Femur (tissue), 1 donor: ENCODE measurements at regions not wholly inside any gene's neighbourhood (a gene's known extent, or its start where the extent isn't known, plus 50 kb on each side); places are given as distances from the start of the nearest gene placed in this dataset.

Source experiments
- DNase-seq: peaks from one replicate; pipeline ENCODE4 v3.0.0-alpha.2; 2017

GRCh38 chr18:76252880-76253279, 242.2 kb downstream of the ZNF516 start:
- DNase-seq, result no peak

GRCh38 chr18:76252139-76252538, 242.9 kb downstream of the ZNF516 start:
- no peak for DNase-seq

DNA sequence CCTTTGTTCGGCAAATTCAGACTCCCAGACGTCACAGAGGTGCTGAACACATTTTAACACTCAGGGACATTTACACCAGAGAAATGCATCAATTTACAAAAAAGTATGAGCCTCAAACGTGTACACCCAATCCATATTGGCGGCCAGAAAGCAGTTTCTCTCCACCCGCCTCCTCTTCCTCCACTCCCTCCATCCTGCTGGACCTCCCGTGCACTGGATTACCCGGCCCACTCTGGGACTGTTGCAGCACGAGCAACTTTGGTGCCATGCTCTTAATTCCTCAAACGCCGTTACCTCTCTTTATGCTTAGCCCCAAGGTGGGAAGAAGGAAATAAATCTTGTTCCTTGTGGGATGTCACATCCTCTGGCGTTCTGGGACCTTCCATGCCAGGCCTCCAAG, 243.4 kb downstream of the ZNF516 start:
- DNase-seq, result no peak

DNA sequence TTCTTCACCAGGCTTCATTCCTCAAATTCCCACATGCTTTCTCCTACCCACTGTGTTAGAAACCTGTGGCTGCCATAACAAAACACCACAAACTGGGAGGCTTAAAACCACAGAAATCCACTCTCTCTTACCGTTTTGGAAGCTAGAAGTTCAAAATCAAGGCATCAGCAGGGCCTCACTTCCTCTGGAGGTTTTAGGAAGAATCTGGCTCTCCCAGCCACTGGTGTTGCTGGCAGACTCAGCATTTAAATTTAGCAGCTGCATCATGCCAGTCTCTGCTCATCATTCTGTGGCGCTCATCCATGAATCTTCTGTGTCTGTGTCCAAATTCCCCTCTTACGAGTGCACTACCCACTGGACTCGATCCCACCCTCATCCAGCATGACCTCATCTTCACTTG, 248.5 kb downstream of the ZNF516 start:
- DNase-seq, result peak; percentile 40

- peak; percentile 80 for DNase-seq
Measured at GRCh38 chr18:76234676-76235060, 260.4 kb downstream of the ZNF516 start.

- DNase-seq, result no peak
Measured at GRCh38 chr18:76233876-76234675, 261.0 kb downstream of the ZNF516 start.

- DNase-seq, result no peak
Measured at GRCh38 chr18:76233406-76233805, 261.6 kb downstream of the ZNF516 start.

GRCh38 chr18:76232779-76233178, 262.3 kb downstream of the ZNF516 start:
- DNase-seq, result no peak

- DNase-seq, result no peak
Measured at GRCh38 chr18:76232010-76232409, 263.0 kb downstream of the ZNF516 start.

- no peak for DNase-seq
Measured at GRCh38 chr18:76231402-76231801, 263.6 kb downstream of the ZNF516 start.

- no peak for DNase-seq
Measured at GRCh38 chr18:76230791-76231190, 264.3 kb downstream of the ZNF516 start.

GRCh38 chr18:76228716-76229115, 266.3 kb downstream of the ZNF516 start:
- DNase-seq, result no peak

GRCh38 chr18:76227759-76228158, 267.3 kb downstream of the ZNF516 start:
- no peak for DNase-seq

DNA sequence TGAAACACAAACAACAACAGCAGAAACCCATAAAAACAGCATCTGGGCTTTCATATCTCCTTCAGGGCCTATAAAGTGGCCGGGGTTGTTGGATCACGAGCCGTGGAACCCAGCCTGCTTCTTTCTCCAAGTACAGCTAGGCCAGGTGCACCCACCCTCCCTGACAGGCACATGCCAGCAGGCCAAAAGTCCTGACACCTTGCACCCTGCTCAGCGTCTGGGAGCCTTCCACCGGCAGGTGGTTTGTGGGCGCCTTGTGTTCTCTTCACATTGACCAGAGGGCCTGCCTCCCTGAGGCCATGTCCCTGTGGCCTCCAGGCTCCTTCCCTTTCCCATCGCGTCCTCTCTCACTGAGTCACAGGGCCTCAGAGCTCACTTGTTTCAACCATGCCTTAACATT, 271.6 kb downstream of the ZNF516 start:
- no peak for DNase-seq

DNA sequence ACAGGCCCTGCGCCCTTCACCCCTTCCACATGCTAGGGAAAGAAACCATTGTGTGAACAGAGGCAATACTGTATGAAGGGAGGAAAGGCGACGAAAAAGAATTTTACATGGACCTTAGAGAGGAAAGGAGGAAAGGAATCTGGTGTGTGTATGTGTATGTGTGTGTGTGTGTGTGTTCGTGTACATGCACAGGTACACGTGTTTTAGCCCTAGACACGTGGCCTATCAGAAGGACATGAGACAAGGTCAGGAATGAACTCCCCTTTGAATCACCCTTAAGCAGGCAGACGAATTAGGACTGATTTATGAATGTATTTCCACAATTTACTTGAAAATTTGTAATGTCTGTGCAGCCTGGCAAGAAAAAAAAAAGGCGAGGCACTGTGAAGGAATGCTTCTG, 276.0 kb downstream of the ZNF516 start:
- DNase-seq, result no peak

GRCh38 chr18:76216096-76216495, 278.9 kb downstream of the ZNF516 start:
- DNase-seq, result no peak

DNA sequence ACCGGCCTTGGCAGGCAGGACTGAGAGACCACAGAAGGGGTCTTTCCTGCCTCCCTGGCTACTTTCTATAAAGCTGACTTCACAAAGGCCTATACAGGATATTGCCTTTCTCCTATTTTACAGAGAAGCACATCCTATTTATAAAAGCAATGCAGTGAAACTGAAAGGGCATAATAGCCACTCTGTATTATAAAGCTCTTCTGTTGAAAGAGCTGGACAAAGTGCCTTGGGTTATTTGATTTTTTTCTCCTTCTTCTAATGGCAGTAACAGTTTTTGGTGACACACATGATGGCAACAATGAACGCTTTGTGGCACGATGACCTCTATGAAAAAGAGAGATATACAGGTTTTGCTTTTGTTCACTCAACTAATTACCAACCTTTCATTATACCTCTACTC, 281.1 kb downstream of the ZNF516 start:
- no peak for DNase-seq

DNA sequence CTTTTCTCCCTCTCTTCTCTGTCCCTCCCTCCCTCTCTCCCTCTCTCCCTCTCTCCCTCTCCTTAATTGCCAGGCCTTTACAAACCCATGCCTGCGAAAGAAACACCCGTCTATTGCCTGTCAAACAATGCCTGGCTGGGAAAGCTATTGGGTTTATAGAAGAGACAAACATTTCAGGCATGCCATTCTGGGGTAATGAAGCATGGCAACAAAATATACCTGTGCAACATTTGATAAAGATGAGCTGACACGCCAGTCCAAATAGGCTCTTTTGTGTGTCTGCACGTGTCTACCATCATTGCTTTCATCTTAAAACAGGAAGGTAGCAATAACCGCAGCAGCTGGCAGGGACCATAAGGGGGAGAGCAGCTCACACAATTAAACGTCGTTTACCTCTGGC, 282.1 kb downstream of the ZNF516 start:
- DNase-seq, result no peak

DNA sequence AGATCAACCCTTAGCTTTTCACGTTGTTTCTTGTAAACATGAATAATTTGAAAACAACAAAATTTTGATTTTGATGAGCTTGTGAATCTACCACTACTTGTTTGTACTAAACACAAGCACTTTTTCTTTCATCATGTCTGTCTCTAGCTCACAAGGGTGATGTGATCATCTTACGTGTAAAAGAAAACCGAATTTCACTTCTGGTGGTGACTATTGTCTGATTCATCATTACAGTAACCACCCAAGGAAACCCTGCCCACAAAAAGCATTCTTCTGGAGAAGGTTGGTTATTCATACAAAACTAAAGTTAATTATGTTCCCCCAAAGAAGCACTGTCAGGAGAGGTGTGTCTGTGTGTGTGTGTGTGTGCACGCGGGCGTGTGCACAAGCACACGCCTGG, 285.4 kb downstream of the ZNF516 start:
- no peak for DNase-seq

- DNase-seq, result no peak
Measured at GRCh38 chr18:76208678-76209306, 286.2 kb downstream of the ZNF516 start.

DNA sequence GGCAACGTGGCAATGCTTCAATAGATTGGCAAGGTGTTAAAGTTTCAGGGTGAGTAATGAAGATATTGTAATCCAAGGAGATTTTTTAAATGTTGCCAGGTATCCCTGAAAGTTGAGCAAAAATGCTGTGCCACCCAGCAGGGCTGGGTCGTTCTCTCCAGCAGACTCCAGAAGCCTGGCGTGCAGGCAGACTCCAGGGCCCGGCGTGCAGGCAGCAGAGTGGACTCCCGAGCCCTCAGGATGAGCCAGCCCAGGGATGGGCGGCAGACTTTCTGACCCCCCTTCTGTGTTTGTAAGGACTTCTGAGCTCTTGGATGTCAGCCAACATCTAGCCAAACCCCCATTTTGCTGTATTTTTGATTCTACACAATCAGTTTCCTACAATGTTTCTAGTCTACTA, 289.1 kb downstream of the ZNF516 start:
- DNase-seq, result no peak

GRCh38 chr18:76203552-76203951, 291.5 kb downstream of the ZNF516 start:
- no peak for DNase-seq

DNA sequence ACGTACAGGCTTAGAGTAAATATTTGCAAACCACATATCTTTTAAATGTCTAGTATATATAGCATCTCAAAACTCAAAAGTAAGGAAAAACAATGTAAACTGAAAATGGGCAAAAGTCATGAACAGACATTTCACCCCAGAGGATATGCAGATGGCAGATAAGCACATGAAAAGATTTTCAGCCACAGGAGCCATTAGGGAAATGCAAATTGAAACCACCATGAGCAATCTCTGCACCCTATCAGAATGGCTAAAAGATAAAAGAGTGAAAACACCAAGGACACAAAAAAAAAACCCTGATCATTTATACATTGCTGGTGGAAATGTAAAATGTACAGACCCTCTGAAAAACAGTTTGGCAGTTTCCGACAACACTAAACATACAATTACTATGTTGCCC, 292.7 kb downstream of the ZNF516 start:
- no peak for DNase-seq

GRCh38 chr18:76195601-76196000, 299.4 kb downstream of the ZNF516 start:
- no peak for DNase-seq

DNA sequence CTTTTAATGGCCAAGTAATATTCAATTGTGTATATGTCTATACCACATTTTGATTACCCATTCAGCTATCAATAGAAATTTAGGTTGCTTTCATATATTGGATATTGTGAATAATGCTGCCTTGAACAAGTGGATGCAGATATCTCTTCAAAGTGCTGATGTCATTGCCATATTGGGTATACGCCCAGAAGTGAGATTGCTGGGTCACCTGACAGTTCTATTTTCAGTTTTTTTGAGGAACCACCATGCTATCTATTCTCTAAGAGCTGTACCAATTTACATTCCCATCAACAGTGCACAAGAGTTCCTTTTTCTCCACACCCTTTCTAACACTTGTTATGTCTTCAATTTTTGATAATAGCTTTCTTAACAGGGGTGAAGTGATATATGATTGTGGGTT, 306.9 kb downstream of the ZNF516 start:
- DNase-seq, result no peak
